SK-N-MC (cell line): ENCODE measurements at regions not wholly inside any gene's neighbourhood (a gene's known extent, or its start where the extent isn't known, plus 50 kb on each side); places are given as distances from the start of the nearest gene placed in this dataset.

ENCODE experiments used
- DNase-seq: peaks from one replicate; pipeline ENCODE4 v3.0.0-alpha.2; 2011; ENCODE audit warnings: low read depth, low spot score
- H3K27ac ChIP-seq: fragments of 200-600 bp; sonication (generic); 2 replicates; pipeline ENCODE4 v1.5.1; 2016; ENCODE audit warnings: mixed run types
- H3K36me3 ChIP-seq: fragments of 200-600 bp; sonication (generic); 2 replicates; pipeline ENCODE4 v1.6.1; 2017; ENCODE audit warnings: antibody characterized with exemption, low read length, mixed read lengths; ENCODE audit not compliant: insufficient read depth
- H3K4me3 ChIP-seq: fragments of 200-600 bp; sonication (generic); 2 replicates; pipeline ENCODE4 v1.5.1; 2016
- H3K9ac ChIP-seq: fragments of 200-600 bp; sonication (generic); 2 replicates; pipeline ENCODE4 v1.8.0; 2017; ENCODE audit warnings: mixed run types, mixed read lengths; ENCODE audit not compliant: insufficient read length
- H3K9me3 ChIP-seq: fragments of 200-600 bp; sonication (generic); 2 replicates; pipeline ENCODE4 v1.6.1; 2017; ENCODE audit warnings: low read depth, mild to moderate bottlenecking, antibody characterized with exemption, low read length, moderate library complexity, mixed read lengths
- EZH2 ChIP-seq: fragments of 200-600 bp; sonication (generic); IDR thresholded peaks from one replicate; pipeline ENCODE4 v1.6.1; 2017; ENCODE audit warnings: antibody characterized with exemption
- FOXP2 ChIP-seq: optimal IDR thresholded peaks from 2 replicates; pipeline ENCODE3; 2011; ENCODE audit warnings: mild to moderate bottlenecking, moderate library complexity; ENCODE audit not compliant: insufficient read depth; ENCODE audit errors: extremely low read length, control extremely low read depth
- POLR2AphosphoS5 ChIP-seq: IDR thresholded peaks from 2 replicates; pipeline ENCODE4 v1.6.1; 2012; ENCODE audit warnings: mild to moderate bottlenecking, low read depth, low read length, borderline replicate concordance

DNA sequence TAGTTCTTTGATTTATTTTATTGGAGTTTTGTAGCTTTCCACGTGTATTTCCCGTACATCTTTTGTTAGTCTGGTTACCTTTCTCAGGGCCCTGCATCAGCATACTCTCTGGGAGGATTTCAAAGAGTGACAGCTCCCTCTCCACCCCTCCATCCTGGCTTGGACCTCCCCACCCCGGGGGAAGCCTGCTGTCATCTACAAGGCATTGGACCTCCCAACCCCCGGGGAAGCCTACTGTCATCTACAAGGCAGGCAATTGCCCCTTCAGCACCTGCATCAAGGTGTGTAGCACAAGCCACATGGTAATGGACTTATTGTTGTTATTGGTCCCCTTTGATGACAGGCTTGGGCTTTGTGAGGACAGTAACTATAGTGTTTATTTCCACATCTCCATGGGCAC lies 390.1 kb downstream of the TCERG1L start:
- Histone ChIP-seq H3K9ac (no peak overlapping the region), H3K36me3 (no peaks in the 10 kb centered on the region), H3K27ac (no peak overlapping the region), H3K4me3 (no peak overlapping the region), H3K9me3 (no peaks in the 10 kb centered on the region)
- DNase-seq = no peak
- TF ChIP-seq FOXP2 (no peak), EZH2 (no peak), POLR2AphosphoS5 (no peak)

DNA sequence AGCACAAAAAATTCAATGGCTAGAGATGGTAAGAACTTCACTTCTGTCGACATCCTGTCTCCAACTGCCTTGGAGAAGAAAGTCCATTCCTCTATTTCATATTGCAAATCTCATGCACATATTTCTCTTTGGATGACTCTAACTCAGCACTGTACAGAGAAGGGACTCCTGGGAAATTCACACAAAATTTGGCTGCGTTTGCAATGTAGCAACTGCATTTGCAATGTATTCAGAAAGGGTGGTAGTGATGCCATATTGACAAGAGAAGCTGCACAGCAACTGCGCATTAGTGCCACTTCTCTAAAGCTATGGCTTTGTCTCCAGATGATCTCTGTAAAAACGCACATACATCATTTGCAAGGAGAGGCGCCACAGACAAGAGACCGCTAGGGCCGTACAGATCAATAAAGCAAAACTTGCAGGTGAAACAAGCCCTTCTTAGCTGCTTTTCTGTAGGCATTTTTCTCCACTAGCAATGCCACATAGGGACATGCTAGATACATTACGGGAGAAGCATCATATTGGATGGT lies 389.5 kb downstream of the TCERG1L start:
- no peak for DNase-seq
- Histone ChIP-seq H3K9ac (no peak overlapping the region), H3K36me3 (no peaks in the 10 kb centered on the region), H3K9me3 (no peaks in the 10 kb centered on the region), H3K27ac (no peak overlapping the region), H3K4me3 (no peak overlapping the region)
- TF ChIP-seq FOXP2 = no peak

DNA sequence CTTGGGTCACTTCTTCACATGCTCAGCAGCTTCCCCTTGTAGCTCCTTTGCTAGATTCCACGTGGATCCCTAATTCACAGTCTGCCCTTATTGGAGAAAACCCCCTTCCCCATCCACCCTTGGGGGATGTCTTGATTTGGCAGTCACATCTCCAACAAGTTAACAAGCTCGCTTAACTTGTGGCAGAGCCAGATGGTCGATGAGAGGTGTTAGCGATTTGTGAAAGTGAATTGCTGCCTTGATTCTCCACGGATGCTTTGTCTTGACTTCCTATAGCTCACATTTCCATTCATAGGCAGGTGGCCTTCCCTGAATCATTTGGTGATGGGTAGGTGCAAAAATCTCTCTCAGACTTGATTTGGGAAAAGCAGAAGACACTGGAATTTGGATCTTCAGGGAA lies 387.9 kb downstream of the TCERG1L start:
- H3K36me3 ChIP-seq = no peaks in the 10 kb centered on the region
- no peak overlapping the region for H3K27ac ChIP-seq
- no peak for TF ChIP-seq EZH2
- TF ChIP-seq FOXP2 = no peak
- no peak for TF ChIP-seq POLR2AphosphoS5
- DNase-seq = no peak
- H3K9me3 ChIP-seq = no peaks in the 10 kb centered on the region
- H3K9ac ChIP-seq = no peak overlapping the region
- H3K4me3 ChIP-seq = no peak overlapping the region

DNA sequence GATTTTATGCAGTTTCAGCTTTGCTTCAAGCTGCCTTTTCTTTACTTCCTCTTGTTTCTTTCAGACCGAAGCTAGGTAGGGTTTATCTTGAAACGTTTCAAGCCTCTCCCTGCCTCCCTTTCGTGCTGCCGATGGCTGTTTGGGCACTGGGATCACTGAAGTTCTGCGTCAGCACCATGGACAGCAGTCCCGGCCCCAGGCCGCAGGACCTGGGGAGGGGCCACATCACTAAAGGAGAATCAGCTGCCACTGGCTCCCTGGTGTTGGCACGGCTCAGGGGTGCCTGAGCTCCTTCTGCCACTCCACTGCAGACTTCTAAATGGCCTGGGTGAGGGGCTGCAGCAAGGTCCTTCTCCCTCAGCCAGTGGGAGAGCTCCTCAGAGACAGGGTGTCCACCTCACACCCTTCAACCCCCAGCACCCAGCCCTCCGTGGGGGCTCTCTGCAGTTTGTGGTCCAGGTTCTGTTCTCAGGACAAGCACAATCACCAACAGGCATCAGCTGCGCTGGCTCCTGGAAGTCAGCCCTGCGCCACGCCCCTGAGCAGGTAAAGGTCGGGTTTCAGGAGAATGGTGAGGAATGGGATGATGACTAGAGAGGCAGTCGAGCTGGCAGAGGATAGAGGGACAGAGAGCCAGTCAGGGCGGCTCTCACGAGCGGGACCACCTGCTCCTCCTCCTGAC lies 387.2 kb downstream of the TCERG1L start:
- H3K27ac ChIP-seq = no peak overlapping the region
- H3K36me3 ChIP-seq = no peaks in the 10 kb centered on the region
- no peak for DNase-seq
- TF ChIP-seq EZH2 (no peak), FOXP2 (no peak), POLR2AphosphoS5 (no peak)
- no peak overlapping the region for H3K9ac ChIP-seq
- no peak overlapping the region for H3K4me3 ChIP-seq
- no peaks in the 10 kb centered on the region for H3K9me3 ChIP-seq

DNA sequence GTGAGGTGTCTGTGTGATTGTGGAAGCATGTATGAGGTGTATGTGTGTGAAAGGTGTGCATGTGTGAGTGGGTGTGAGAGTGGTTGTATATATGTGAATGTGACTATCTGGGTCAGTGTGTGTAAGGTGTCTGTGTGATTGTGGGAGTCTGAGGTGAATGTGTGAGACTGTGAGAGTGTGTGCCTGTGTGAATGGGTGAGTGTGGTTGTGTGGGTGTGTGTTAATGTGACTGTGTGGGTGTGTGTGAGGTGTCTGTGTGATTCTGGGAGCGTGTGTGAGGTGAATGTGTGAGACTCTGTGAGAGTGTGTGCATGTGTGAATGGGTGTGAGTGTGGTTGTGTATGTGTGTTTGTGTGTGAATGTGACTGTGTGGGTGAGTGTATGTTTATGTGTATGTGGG lies 385.1 kb downstream of the TCERG1L start:
- no peak overlapping the region for H3K27ac ChIP-seq
- no peaks in the 10 kb centered on the region for H3K9me3 ChIP-seq
- H3K4me3 ChIP-seq = no peak overlapping the region
- no peaks in the 10 kb centered on the region for H3K36me3 ChIP-seq
- DNase-seq = no peak
- TF ChIP-seq FOXP2 (no peak), POLR2AphosphoS5 (no peak)
- H3K9ac ChIP-seq = no peak overlapping the region

DNA sequence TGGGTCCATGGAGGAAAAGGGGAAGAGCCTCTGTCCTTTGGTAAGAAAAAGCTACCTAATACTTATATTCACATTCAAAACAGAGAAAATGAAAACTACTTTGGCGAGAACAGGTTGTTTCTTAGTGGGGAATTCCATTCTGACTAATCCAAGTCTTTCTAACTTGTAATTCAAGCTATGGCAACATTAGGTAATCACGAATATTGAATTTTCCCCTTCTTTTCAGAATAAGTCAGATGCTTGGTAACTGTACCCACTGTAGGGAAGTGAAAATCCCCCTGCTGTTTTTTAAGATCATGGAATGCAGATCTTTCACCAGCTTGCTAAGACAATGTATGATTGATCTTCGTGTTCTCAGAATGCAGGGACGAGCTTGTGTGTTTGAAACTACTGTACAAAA lies 384.4 kb downstream of the TCERG1L start:
- TF ChIP-seq POLR2AphosphoS5 (no peak), FOXP2 (no peak), EZH2 (no peak)
- no peaks in the 10 kb centered on the region for H3K9me3 ChIP-seq
- no peaks in the 10 kb centered on the region for H3K36me3 ChIP-seq
- H3K9ac ChIP-seq = no peak overlapping the region
- no peak for DNase-seq
- H3K4me3 ChIP-seq = no peak overlapping the region
- H3K27ac ChIP-seq = no peak overlapping the region

DNA sequence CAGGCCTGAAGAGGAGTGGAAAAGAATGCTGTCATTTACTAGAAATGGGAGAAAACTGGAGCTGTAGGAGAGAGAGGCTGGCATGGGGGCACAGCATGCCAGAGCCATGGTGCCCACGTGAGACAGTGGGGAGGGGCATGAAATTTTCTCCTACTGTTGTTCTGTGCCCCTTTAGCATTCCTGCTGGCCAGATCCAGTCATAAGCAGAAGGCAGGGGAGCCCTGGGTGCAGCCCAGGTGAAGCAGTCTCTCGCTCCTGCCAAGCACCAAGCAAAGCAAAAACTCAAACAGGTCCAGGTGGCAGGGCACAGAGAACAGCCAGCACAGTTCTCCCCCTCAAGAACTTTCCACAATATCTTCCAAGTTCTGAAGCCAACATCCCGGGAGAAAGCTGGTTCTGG lies 383.2 kb downstream of the TCERG1L start:
- H3K36me3 ChIP-seq = no peaks in the 10 kb centered on the region
- no peak for DNase-seq
- TF ChIP-seq FOXP2 = no peak
- TF ChIP-seq EZH2 = no peak
- no peak for TF ChIP-seq POLR2AphosphoS5
- no peak overlapping the region for H3K9ac ChIP-seq
- no peaks in the 10 kb centered on the region for H3K9me3 ChIP-seq
- H3K27ac ChIP-seq = no peak overlapping the region
- H3K4me3 ChIP-seq = no peak overlapping the region

DNA sequence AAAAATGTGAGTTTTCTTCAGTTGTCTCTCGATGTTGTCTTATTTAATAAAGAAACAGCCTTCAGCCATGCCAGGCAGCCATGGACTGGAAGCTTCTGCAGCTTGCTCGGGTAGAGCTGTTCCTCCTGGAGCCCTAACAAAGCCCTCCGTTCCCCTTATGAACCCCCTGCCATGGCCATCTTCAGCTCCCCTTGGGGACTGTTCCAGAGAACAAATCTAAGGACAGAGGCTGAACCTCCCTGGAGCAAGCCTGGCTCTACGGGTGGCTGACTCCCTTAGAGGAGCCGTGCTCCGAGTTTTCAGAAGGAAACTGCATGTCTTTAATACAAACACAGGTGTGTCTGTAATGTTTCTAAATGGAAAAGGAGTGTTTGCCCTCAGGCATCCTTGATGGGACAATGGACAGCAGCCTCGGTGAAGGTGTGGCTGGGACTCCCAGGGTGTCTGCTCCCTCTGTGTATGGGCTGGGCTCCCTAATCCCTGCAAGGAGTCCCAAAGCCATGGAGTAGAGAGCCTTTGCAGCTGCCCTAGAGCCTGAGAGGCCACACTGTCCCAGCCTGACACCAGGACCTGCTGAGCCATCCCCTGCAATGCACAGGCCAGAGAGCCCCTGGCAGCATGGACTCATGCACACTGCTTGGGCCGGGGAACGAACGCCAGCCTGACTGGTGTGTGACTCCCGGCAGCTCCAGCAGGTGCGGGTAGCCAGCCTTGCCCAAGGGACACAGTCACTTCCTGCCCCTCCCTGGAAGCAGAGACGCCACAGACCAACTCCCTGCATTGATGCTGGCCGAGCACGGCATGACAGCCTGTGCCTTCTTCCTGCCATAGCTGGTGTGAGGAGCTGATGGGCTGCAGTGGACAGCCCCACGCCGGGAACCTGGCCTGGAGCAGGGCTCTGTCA lies 381.8 kb downstream of the TCERG1L start:
- TF ChIP-seq POLR2AphosphoS5 = no peak
- TF ChIP-seq EZH2 = no peak
- TF ChIP-seq FOXP2 = no peak
- DNase-seq = no peak
- no peaks in the 10 kb centered on the region for H3K36me3 ChIP-seq
- no peak overlapping the region for H3K9ac ChIP-seq
- no peak overlapping the region for H3K4me3 ChIP-seq
- H3K27ac ChIP-seq = no peak overlapping the region
- H3K9me3 ChIP-seq = no peaks in the 10 kb centered on the region
